ENCODE measurements at regions not wholly inside any gene's neighbourhood (a gene's known extent, or its start where the extent isn't known, plus 50 kb on each side); places are given as distances from the start of the nearest gene placed in this dataset.

GRCh38 chr14:100381395-100382105 lies 58.4 kb downstream of the SLC25A47 start:
- no peak overlapping the region for H3K4me3 Mint-ChIP-seq
- no peaks in the 10 kb centered on the region for H3K27me3 Mint-ChIP-seq
- peaks cover 9% of the 10 kb centered on the region for H3K4me1 Mint-ChIP-seq
- H3K9me3 Mint-ChIP-seq, result no peaks in the 10 kb centered on the region
- no peak overlapping the region for H3K27ac Mint-ChIP-seq
- H3K36me3 Mint-ChIP-seq (ENCODE audit: low read depth), result no peaks in the 10 kb centered on the region
- ATAC-seq (replicated peaks), result no peak

- Mint-ChIP-seq H3K4me3 (no peak overlapping the region), H3K27ac (no peak overlapping the region), H3K36me3 (ENCODE audit: low read depth) (no peaks in the 10 kb centered on the region), H3K27me3 (no peaks in the 10 kb centered on the region), H3K9me3 (no peaks in the 10 kb centered on the region), H3K4me1 (peaks cover 5% of the 10 kb centered on the region)
- ATAC-seq (replicated peaks), result no peak
Observed at GRCh38 chr14:100382106-100382455, 58.9 kb downstream of the SLC25A47 start.

GRCh38 chr14:100383727-100384158 lies 60.6 kb downstream of the SLC25A47 start:
- Mint-ChIP-seq H3K4me3 (no peak overlapping the region), H3K9me3 (no peaks in the 10 kb centered on the region), H3K36me3 (ENCODE audit: low read depth) (no peaks in the 10 kb centered on the region), H3K27ac (no peak overlapping the region), H3K4me1 (no peaks in the 10 kb centered on the region), H3K27me3 (no peaks in the 10 kb centered on the region)
- ATAC-seq (replicated peaks), result peak; percentile 85

- H3K36me3 Mint-ChIP-seq (ENCODE audit: low read depth), result no peaks in the 10 kb centered on the region
- H3K27ac Mint-ChIP-seq, result no peak overlapping the region
- H3K4me1 Mint-ChIP-seq, result no peaks in the 10 kb centered on the region
- H3K9me3 Mint-ChIP-seq, result no peaks in the 10 kb centered on the region
- ATAC-seq (replicated peaks), result no peak
- H3K4me3 Mint-ChIP-seq, result no peak overlapping the region
- no peaks in the 10 kb centered on the region for H3K27me3 Mint-ChIP-seq
Observed at GRCh38 chr14:100384277-100384676, 61.1 kb downstream of the SLC25A47 start.

- Mint-ChIP-seq H3K4me3 (no peak overlapping the region), H3K27ac (no peak overlapping the region), H3K4me1 (no peaks in the 10 kb centered on the region), H3K27me3 (no peaks in the 10 kb centered on the region), H3K9me3 (no peaks in the 10 kb centered on the region), H3K36me3 (ENCODE audit: low read depth) (no peaks in the 10 kb centered on the region)
- ATAC-seq (replicated peaks), result no peak
Observed at GRCh38 chr14:100384819-100385813, 62.0 kb downstream of the SLC25A47 start.

GRCh38 chr14:100386121-100386520 lies 63.0 kb downstream of the SLC25A47 start:
- Mint-ChIP-seq H3K36me3 (ENCODE audit: low read depth) (no peaks in the 10 kb centered on the region), H3K9me3 (no peaks in the 10 kb centered on the region), H3K4me3 (no peak overlapping the region), H3K27ac (no peak overlapping the region), H3K27me3 (no peaks in the 10 kb centered on the region), H3K4me1 (peaks cover 5% of the 10 kb centered on the region)
- ATAC-seq (replicated peaks), result no peak

GRCh38 chr14:100386846-100387245 lies 63.7 kb downstream of the SLC25A47 start:
- H3K4me3 Mint-ChIP-seq, result no peak overlapping the region
- H3K4me1 Mint-ChIP-seq, result peaks cover 10% of the 10 kb centered on the region
- H3K36me3 Mint-ChIP-seq (ENCODE audit: low read depth), result no peaks in the 10 kb centered on the region
- no peak overlapping the region for H3K27ac Mint-ChIP-seq
- no peaks in the 10 kb centered on the region for H3K27me3 Mint-ChIP-seq
- H3K9me3 Mint-ChIP-seq, result no peaks in the 10 kb centered on the region
- no peak for ATAC-seq (replicated peaks)

- H3K27ac Mint-ChIP-seq, result no peak overlapping the region
- H3K9me3 Mint-ChIP-seq, result no peaks in the 10 kb centered on the region
- no peak overlapping the region for H3K4me3 Mint-ChIP-seq
- peaks cover 13% of the 10 kb centered on the region for H3K4me1 Mint-ChIP-seq
- no peaks in the 10 kb centered on the region for H3K27me3 Mint-ChIP-seq
- no peaks in the 10 kb centered on the region for H3K36me3 Mint-ChIP-seq (ENCODE audit: low read depth)
- ATAC-seq (replicated peaks), result no peak
Observed at GRCh38 chr14:100387450-100387849, 64.3 kb downstream of the SLC25A47 start.

- Mint-ChIP-seq H3K4me1 (peaks cover 19% of the 10 kb centered on the region), H3K27ac (no peak overlapping the region), H3K9me3 (no peaks in the 10 kb centered on the region), H3K4me3 (no peak overlapping the region), H3K27me3 (no peaks in the 10 kb centered on the region), H3K36me3 (ENCODE audit: low read depth) (no peaks in the 10 kb centered on the region)
- no peak for ATAC-seq (replicated peaks)
Observed at GRCh38 chr14:100388103-100389054, 65.2 kb downstream of the SLC25A47 start.

GRCh38 chr14:100389497-100390104 lies 66.5 kb downstream of the SLC25A47 start:
- no peaks in the 10 kb centered on the region for H3K27me3 Mint-ChIP-seq
- H3K4me3 Mint-ChIP-seq, result no peak overlapping the region
- H3K36me3 Mint-ChIP-seq (ENCODE audit: low read depth), result no peaks in the 10 kb centered on the region
- H3K4me1 Mint-ChIP-seq, result peaks cover 25% of the 10 kb centered on the region
- H3K27ac Mint-ChIP-seq, result no peak overlapping the region
- no peaks in the 10 kb centered on the region for H3K9me3 Mint-ChIP-seq
- no peak for ATAC-seq (replicated peaks)

GRCh38 chr14:100391173-100391572 lies 68.0 kb downstream of the SLC25A47 start:
- H3K4me1 Mint-ChIP-seq, result peaks cover 26% of the 10 kb centered on the region
- H3K27me3 Mint-ChIP-seq, result no peaks in the 10 kb centered on the region
- no peak for ATAC-seq (replicated peaks)
- H3K4me3 Mint-ChIP-seq, result no peak overlapping the region
- no peaks in the 10 kb centered on the region for H3K9me3 Mint-ChIP-seq
- no peaks in the 10 kb centered on the region for H3K36me3 Mint-ChIP-seq (ENCODE audit: low read depth)
- no peak overlapping the region for H3K27ac Mint-ChIP-seq

GRCh38 chr14:100391724-100392123 lies 68.6 kb downstream of the SLC25A47 start:
- H3K27me3 Mint-ChIP-seq, result no peaks in the 10 kb centered on the region
- H3K4me3 Mint-ChIP-seq, result no peak overlapping the region
- peaks cover 26% of the 10 kb centered on the region for H3K4me1 Mint-ChIP-seq
- H3K36me3 Mint-ChIP-seq (ENCODE audit: low read depth), result no peaks in the 10 kb centered on the region
- H3K27ac Mint-ChIP-seq, result no peak overlapping the region
- ATAC-seq (replicated peaks), result no peak
- H3K9me3 Mint-ChIP-seq, result no peaks in the 10 kb centered on the region

- H3K4me1 Mint-ChIP-seq, result peaks cover 26% of the 10 kb centered on the region
Observed at GRCh38 chr14:100392356-100392755, 69.2 kb downstream of the SLC25A47 start.

GRCh38 chr14:100393362-100393761 lies 70.2 kb downstream of the SLC25A47 start:
- no peak overlapping the region for H3K4me3 Mint-ChIP-seq
- no peak for ATAC-seq (replicated peaks)
- H3K4me1 Mint-ChIP-seq, result peaks cover 26% of the 10 kb centered on the region
- H3K27me3 Mint-ChIP-seq, result no peaks in the 10 kb centered on the region
- H3K36me3 Mint-ChIP-seq (ENCODE audit: low read depth), result no peaks in the 10 kb centered on the region
- H3K9me3 Mint-ChIP-seq, result no peaks in the 10 kb centered on the region
- H3K27ac Mint-ChIP-seq, result no peak overlapping the region

More at GRCh38 chr14:100392356-100392755, 69.2 kb downstream of the SLC25A47 start:
- no peak for ATAC-seq (replicated peaks)
- Mint-ChIP-seq H3K9me3 (no peaks in the 10 kb centered on the region), H3K36me3 (ENCODE audit: low read depth) (no peaks in the 10 kb centered on the region), H3K27me3 (no peaks in the 10 kb centered on the region), H3K27ac (no peak overlapping the region), H3K4me3 (no peak overlapping the region)
